ENCODE measurements at regions not wholly inside any gene's neighbourhood (a gene's known extent, or its start where the extent isn't known, plus 50 kb on each side); places are given as distances from the start of the nearest gene placed in this dataset.

DNA sequence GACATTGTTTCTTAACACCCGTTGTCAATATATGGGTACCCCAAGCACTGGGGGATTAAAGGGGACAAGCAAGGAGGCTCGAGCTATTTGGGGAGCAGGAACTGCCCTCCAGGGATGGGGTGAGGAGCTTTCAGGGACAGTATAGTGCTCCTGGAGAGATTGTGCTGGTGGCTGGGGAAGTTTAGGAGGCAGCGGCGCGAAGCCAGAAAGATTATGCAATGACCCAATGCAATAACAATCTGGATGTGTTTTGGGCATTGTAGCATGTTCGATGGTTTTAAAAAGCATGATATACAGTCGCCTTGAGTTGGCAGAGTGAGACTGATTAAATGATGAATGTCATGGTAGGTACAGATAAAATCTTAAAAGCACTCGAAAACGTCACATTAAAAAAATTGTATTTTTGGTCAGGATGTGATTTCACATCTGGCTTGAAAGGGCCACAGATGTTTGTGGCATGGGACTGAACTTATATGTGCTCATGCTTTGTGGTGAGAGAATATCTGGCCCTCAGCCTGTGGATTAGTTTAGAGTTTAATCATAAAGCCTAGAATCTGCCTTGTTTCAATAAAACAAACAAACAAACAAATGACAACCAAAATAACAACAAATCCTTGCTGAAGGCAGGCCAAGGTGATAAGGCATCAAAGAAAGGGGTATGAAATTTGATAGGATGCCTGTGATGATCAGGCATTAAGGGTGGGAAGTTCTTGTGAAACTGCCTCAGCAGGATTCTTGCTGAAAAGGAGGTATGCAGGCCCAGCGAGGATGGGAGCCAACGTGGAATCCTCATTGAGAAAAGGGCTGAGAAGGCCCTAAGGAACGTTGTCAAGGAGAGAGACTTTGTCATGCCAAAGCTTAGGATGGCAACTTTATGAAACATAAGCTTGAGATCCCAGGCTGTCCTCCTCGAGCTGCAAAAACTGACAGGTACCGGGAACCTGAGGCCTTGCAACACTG lies 417.1 kb upstream of the KLF6 start:
- Mint-ChIP-seq H3K4me3 (no peak overlapping the region), H3K27ac (peak overlapping the region; percentile 11), H3K27me3 (peaks cover 20% of the 10 kb centered on the region), H3K36me3 (ENCODE audit: low read depth) (no peaks in the 10 kb centered on the region), H3K4me1 (ENCODE audit: low read depth) (peaks cover 21% of the 10 kb centered on the region), H3K9me3 (peaks cover 13% of the 10 kb centered on the region)
- intact Hi-C loops (cut with micrococcal nuclease) = no loop called here

DNA sequence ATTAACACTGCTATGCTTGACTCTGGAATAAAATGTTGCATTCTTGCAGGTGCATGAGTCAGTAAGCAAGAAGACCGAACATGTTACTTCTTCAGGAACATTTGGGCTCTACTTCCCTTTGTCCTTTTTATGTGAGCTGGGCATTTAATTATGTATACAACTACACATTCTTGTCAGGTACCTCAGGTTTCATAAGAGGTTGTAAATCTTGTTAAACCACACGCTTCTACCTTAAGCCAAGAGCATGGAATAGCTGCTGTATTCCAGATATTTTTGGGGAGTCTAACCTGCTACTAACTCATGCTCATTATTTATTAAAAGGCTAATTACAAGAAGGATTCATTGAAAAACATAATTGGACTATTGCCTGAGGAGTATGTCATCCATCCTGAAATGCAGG lies 414.2 kb upstream of the KLF6 start:
- Mint-ChIP-seq H3K9me3 (no peaks in the 10 kb centered on the region), H3K27me3 (peaks cover 6% of the 10 kb centered on the region), H3K4me1 (ENCODE audit: low read depth) (peaks cover 28% of the 10 kb centered on the region), H3K27ac (no peak overlapping the region), H3K4me3 (no peak overlapping the region), H3K36me3 (ENCODE audit: low read depth) (no peaks in the 10 kb centered on the region)
- intact Hi-C loops (cut with micrococcal nuclease) = no loop called here

DNA sequence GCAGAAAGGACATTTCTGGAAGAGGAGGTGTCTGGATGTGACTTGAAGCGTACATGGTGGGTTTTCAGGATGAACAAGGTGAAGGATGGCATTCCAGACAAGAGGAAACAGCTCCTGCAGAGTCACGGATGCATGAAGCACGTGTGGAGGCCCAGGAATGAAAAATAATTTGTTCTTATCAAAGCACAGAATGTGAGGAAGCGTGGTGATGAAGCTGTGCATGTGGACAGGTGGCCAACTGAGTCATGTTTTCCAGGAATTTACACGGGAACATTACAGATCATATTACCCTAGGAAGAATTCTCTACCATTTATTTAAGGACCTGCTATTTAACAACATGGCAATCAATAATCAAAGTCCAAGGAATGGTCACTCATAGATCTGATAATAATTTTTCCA lies 413.2 kb upstream of the KLF6 start:
- no peaks in the 10 kb centered on the region for H3K36me3 Mint-ChIP-seq (ENCODE audit: low read depth)
- H3K4me1 Mint-ChIP-seq (ENCODE audit: low read depth) = peaks cover 28% of the 10 kb centered on the region
- no peaks in the 10 kb centered on the region for H3K9me3 Mint-ChIP-seq
- intact Hi-C loops (cut with micrococcal nuclease) = no loop called here
- peaks cover 6% of the 10 kb centered on the region for H3K27me3 Mint-ChIP-seq
- peak overlapping the region; percentile 38 for H3K27ac Mint-ChIP-seq
- no peak overlapping the region for H3K4me3 Mint-ChIP-seq

DNA sequence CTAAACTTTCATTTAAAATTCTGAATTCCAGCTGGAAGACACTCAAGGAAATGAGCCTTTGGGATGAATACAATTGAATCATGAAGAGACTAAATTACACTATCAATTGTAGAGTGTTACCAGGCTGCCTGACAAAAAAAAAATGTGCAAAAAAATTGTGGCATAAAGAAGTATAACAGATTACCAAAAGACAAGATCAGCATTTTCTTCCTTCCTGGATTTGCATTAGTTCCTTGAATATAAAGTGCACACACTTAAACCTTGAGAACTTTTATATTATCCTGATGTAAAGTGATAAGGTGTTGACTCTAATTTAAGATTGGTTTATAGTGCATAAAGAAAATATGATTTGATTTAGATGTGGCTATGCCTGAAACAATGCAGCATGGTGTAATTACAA lies 412.7 kb upstream of the KLF6 start:
- no peaks in the 10 kb centered on the region for H3K36me3 Mint-ChIP-seq (ENCODE audit: low read depth)
- H3K27me3 Mint-ChIP-seq = peaks cover 6% of the 10 kb centered on the region
- no peaks in the 10 kb centered on the region for H3K9me3 Mint-ChIP-seq
- H3K4me3 Mint-ChIP-seq = no peak overlapping the region
- intact Hi-C loops (cut with micrococcal nuclease) = no loop called here
- H3K27ac Mint-ChIP-seq = peak overlapping the region; percentile 38
- H3K4me1 Mint-ChIP-seq (ENCODE audit: low read depth) = peaks cover 28% of the 10 kb centered on the region

DNA sequence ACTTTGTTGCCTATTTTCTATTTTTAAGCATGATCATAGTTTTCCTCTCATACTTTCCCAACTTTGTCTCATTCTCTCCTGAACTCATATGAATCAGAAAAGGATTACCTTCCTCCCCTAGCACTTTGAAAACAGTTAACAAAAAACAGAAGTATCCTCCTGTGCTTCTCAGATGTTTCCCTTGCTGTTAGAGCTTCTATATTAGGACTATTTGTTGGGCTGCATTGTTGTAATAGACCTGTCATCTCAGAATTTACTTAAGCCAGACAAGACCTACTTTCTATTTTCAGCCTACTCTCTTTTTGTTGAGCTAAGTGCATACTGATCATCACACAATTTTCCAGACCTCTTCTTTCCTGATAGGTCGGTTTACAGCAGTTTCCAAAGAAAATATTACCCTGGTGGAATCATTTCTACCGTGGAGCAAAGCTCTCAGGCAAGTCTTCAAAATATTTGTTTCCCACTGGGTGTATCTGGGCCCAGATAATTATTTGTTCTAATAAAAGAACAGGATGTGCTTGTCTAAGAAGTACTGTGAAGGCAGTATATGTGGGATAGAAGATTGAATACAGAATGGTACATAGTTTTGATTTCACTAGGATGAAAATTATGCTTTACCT lies 411.9 kb upstream of the KLF6 start:
- Mint-ChIP-seq H3K4me3 (no peak overlapping the region), H3K27me3 (peaks cover 6% of the 10 kb centered on the region), H3K4me1 (ENCODE audit: low read depth) (peaks cover 23% of the 10 kb centered on the region), H3K9me3 (no peaks in the 10 kb centered on the region), H3K27ac (peak overlapping the region; percentile 12), H3K36me3 (ENCODE audit: low read depth) (no peaks in the 10 kb centered on the region)
- intact Hi-C loops (cut with micrococcal nuclease) = no loop called here

DNA sequence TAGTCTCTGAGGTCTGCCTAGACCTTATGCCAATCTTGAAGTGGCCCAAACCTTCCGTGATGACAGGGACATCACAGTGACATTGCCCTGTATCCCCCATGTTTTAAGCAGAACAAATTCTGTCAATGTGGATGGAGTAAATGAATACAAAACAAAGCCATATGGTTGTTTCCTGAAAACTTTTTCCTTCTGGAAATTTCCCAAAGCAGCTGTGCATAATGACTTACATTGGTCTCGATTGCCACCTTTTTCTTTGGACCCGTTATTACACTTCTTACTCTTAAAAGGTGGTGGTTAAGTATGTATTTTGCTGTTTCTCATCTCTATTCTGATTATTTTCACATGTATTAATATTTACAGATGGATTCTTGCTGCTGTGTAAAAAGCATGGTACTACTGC lies 411.2 kb upstream of the KLF6 start:
- H3K4me3 Mint-ChIP-seq = no peak overlapping the region
- peaks cover 1% of the 10 kb centered on the region for H3K27me3 Mint-ChIP-seq
- H3K4me1 Mint-ChIP-seq (ENCODE audit: low read depth) = peaks cover 17% of the 10 kb centered on the region
- H3K27ac Mint-ChIP-seq = no peak overlapping the region
- no peaks in the 10 kb centered on the region for H3K36me3 Mint-ChIP-seq (ENCODE audit: low read depth)
- no peaks in the 10 kb centered on the region for H3K9me3 Mint-ChIP-seq
- intact Hi-C loops (cut with micrococcal nuclease) = no loop called here

DNA sequence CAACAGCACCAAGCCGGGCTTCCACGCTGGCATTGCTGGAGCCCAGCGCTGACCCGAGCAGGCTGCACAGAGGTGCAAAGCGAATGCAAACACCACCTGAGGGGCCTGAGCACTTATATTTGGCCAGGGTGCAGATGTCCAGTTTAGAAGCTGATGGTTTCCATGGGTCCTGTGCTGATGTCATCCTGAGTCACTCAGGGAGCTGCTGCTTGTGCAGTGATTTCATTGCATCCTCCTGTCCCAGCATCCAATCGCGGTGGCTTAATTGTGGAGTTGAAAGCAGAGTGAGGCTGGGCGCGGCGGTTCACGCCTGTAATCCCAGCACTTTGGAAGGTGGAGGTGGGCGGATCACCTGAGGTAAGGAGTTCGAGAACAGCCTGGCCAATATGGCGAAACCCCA lies 410.2 kb upstream of the KLF6 start:
- no peak overlapping the region for H3K27ac Mint-ChIP-seq
- no peak overlapping the region for H3K4me3 Mint-ChIP-seq
- H3K27me3 Mint-ChIP-seq = no peaks in the 10 kb centered on the region
- H3K4me1 Mint-ChIP-seq (ENCODE audit: low read depth) = peaks cover 24% of the 10 kb centered on the region
- intact Hi-C loops (cut with micrococcal nuclease) = no loop called here
- no peaks in the 10 kb centered on the region for H3K9me3 Mint-ChIP-seq
- H3K36me3 Mint-ChIP-seq (ENCODE audit: low read depth) = no peaks in the 10 kb centered on the region

DNA sequence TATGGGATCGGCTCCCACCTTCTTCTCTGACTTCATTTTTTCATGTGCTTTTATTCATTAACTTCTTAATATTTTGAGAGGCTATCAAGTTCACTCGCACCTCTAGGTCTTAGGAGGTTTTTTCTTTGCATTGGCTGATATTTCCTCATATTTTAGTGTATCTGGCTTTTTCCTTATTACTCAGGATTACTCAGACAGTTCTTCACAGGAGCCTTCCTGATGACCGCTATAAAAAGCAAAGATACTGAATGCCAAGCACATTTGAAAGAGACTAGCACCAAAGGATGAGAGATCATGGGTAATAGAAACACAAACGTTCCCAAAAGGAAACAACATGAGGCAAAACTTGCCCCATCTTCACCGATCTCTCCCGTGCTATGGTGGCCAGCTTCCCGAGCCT lies 409.2 kb upstream of the KLF6 start:
- Mint-ChIP-seq H3K4me3 (no peak overlapping the region), H3K27ac (no peak overlapping the region), H3K9me3 (no peaks in the 10 kb centered on the region), H3K36me3 (ENCODE audit: low read depth) (no peaks in the 10 kb centered on the region), H3K4me1 (ENCODE audit: low read depth) (peaks cover 24% of the 10 kb centered on the region), H3K27me3 (no peaks in the 10 kb centered on the region)
- intact Hi-C loops (cut with micrococcal nuclease) = no loop called here

DNA sequence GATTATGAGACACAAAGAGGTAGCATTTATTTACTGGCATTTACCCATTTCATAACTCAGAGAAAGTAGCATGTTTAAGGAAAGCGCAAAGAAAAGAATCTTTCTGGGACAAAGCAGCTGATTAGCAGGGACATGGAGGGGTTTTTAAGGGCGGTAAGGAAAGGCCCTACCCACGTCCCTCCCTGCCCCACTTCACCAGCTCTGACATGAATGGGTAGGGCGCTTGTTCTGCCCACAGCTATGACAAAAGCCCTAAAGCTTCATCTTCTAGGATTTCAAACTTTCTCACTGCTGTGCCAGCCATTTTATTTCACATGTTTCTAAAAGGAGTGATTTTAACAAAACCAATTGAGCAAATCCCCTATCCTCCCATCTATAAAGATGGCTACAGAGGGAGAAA lies 406.9 kb upstream of the KLF6 start:
- Mint-ChIP-seq H3K36me3 (ENCODE audit: low read depth) (no peaks in the 10 kb centered on the region), H3K27me3 (no peaks in the 10 kb centered on the region)
- intact Hi-C loops (cut with micrococcal nuclease) = no loop called here

DNA sequence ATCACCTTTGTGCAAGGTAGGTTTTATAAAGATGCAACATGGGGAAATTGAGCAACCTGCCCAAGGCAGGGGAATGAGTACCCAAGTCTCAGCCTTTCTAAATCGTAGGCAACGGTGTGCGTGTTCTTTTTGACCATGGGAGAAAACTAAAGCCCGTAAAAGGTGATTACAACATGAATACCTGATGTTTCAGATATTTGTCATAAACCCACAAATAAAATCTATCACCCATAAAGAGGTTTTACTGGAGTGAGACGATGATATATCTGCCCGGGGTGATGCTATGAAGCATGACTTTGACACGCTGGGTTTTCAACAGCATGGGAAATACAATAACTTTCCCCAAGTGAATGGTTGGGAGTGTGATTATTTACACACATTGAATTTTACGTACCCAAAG lies 406.3 kb upstream of the KLF6 start:
- peaks cover 7% of the 10 kb centered on the region for H3K4me1 Mint-ChIP-seq (ENCODE audit: low read depth)
- H3K36me3 Mint-ChIP-seq (ENCODE audit: low read depth) = no peaks in the 10 kb centered on the region
- H3K9me3 Mint-ChIP-seq = no peaks in the 10 kb centered on the region
- H3K27ac Mint-ChIP-seq = no peak overlapping the region
- H3K27me3 Mint-ChIP-seq = no peaks in the 10 kb centered on the region
- intact Hi-C loops (cut with micrococcal nuclease) = no loop called here
- H3K4me3 Mint-ChIP-seq = no peak overlapping the region

More for the DNA sequence above, 406.9 kb upstream of the KLF6 start:
- H3K27ac Mint-ChIP-seq = no peak overlapping the region
- peaks cover 12% of the 10 kb centered on the region for H3K4me1 Mint-ChIP-seq (ENCODE audit: low read depth)
- H3K9me3 Mint-ChIP-seq = no peaks in the 10 kb centered on the region
- H3K4me3 Mint-ChIP-seq = no peak overlapping the region

DNA sequence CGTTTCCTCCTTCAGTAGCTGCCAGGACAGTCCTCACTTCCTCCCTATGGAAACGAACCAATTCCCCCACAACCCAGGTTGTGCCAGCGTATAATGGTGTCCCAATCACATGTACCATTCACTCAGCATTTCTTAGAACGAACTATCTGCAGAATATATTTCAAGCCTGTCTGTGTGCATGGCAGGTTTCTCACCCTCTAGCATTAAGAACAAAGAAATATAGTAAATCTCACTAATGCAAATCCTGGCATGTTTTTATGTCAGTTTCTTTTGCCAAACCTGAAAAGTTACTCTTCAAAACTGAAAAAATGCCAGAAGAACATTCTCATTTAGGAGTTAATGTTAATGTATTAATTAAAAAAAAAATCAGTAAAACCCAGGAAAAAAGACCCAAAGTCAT lies 405.9 kb upstream of the KLF6 start:
- Mint-ChIP-seq H3K27ac (no peak overlapping the region), H3K27me3 (no peaks in the 10 kb centered on the region), H3K4me1 (ENCODE audit: low read depth) (peaks cover 7% of the 10 kb centered on the region), H3K4me3 (no peak overlapping the region), H3K9me3 (no peaks in the 10 kb centered on the region), H3K36me3 (ENCODE audit: low read depth) (no peaks in the 10 kb centered on the region)
- intact Hi-C loops (cut with micrococcal nuclease) = no loop called here

DNA sequence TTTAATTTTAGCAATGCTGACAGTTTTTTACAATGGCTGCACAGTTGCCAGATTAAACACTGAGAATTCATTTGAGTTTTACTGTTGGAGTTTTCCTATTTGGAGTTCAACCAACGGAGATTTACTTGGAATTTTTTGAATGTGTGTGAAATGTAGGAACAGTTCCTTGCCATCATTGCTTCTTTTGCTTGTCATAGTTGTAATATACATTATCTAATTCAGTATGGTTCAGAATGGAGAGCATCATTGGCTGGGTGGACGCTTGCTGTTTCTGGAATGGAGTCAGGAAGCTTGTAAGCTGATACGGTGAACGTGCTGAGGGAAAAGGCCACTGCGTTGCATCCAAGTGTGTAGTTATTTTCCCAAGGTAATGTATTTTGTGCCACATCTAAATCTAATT lies 404.3 kb upstream of the KLF6 start:
- Mint-ChIP-seq H3K4me1 (ENCODE audit: low read depth) (peaks cover 7% of the 10 kb centered on the region), H3K27me3 (no peaks in the 10 kb centered on the region), H3K36me3 (ENCODE audit: low read depth) (no peaks in the 10 kb centered on the region), H3K27ac (no peak overlapping the region), H3K9me3 (no peaks in the 10 kb centered on the region), H3K4me3 (no peak overlapping the region)
- intact Hi-C loops (cut with micrococcal nuclease) = no loop called here

DNA sequence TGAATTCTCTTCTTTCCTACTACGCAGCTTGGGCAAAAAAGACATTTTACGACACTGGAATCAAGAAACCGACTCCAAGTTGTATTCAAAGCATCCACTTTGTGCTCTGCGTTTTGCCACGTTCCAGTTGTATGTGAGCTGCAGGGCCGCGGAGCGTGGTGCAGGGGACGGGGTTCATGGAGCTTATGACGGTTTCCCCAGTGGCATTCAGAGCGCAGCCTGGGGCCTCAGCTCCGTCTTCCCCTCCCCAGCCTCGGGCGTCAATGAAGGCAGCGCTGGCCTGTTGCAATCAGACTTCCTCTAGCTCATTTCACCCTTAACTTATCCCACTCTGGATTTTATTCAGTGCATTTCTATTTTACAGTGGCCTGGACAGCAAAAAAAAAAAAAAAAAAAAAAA lies 403.4 kb upstream of the KLF6 start:
- intact Hi-C loops (cut with micrococcal nuclease) = no loop called here
- H3K9me3 Mint-ChIP-seq = no peaks in the 10 kb centered on the region
- H3K4me1 Mint-ChIP-seq (ENCODE audit: low read depth) = peaks cover 7% of the 10 kb centered on the region
- H3K27me3 Mint-ChIP-seq = no peaks in the 10 kb centered on the region
- no peak overlapping the region for H3K27ac Mint-ChIP-seq
- no peaks in the 10 kb centered on the region for H3K36me3 Mint-ChIP-seq (ENCODE audit: low read depth)
- no peak overlapping the region for H3K4me3 Mint-ChIP-seq

DNA sequence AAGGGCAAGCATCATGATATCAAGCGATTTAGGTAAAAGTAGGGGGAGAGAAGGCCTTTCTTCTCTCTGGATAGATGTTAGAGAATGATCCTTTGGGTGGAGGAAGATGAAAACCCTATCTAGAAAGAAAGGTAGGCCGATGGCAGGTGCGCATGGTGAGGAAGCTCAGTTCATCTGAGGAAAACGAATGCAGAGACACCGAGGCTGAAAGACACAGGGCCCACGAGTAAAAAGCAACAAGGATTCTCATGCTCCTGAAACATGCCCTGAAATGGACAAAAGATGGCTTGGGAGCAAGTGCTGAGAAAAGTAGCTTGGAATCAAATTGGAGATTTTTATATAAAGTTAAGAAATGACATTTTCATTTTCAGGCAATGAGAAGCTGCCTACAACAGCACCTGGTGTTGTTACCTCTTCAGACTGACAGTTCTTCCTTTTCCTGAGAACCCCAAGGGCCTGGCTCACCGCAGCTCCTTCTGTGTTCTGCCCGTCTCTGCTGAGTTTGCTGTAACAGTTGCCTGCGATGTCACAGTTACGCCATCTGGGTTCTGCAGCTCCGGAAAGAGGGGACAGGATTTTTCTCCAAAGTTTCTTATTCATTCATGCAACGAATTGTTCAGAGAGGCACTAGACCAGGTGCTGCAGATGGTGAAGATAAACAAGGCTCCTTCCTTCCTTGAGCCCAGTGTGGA lies 402.0 kb upstream of the KLF6 start:
- Mint-ChIP-seq H3K4me1 (ENCODE audit: low read depth) (peaks cover 7% of the 10 kb centered on the region), H3K9me3 (no peaks in the 10 kb centered on the region), H3K4me3 (no peak overlapping the region)

More for the DNA sequence above, 402.0 kb upstream of the KLF6 start:
- Mint-ChIP-seq H3K27me3 (no peaks in the 10 kb centered on the region), H3K36me3 (ENCODE audit: low read depth) (no peaks in the 10 kb centered on the region), H3K27ac (no peak overlapping the region)
- intact Hi-C loops (cut with micrococcal nuclease) = no loop called here
